GM19240 (cell line): ENCODE measurements at regions not wholly inside any gene's neighbourhood (a gene's known extent, or its start where the extent isn't known, plus 50 kb on each side); places are given as distances from the start of the nearest gene placed in this dataset.
"Not testable (repeated sequence)": the region's sequence is repeated elsewhere in the genome, so short reads cannot be mapped to it uniquely, and the experiment has no call there.

Experiments
- DNase-seq: peaks from one replicate; pipeline ENCODE4 v3.0.0; 2011; ENCODE audit warnings: low spot score; ENCODE audit not compliant: insufficient read length

- no peak for DNase-seq
Observed at GRCh38 chr6:8939615-8940014, 504.3 kb upstream of the SLC35B3 start.

- no peak for DNase-seq
Observed at GRCh38 chr6:8934318-8934717, 499.0 kb upstream of the SLC35B3 start.

GRCh38 chr6:8930009-8930408 is 494.7 kb upstream of the SLC35B3 start:
- no peak for DNase-seq

- not testable (repeated sequence) for DNase-seq
Observed at GRCh38 chr6:8920244-8920643, 484.9 kb upstream of the SLC35B3 start.

GRCh38 chr6:8918196-8918595 is 482.9 kb upstream of the SLC35B3 start:
- DNase-seq = no peak

GRCh38 chr6:8914700-8915099 is 479.4 kb upstream of the SLC35B3 start:
- no peak for DNase-seq

GRCh38 chr6:8908638-8909037 is 473.3 kb upstream of the SLC35B3 start:
- no peak for DNase-seq

- DNase-seq = no peak
Observed at GRCh38 chr6:8906699-8907098, 471.4 kb upstream of the SLC35B3 start.

- no peak for DNase-seq
Observed at GRCh38 chr6:8905757-8906156, 470.4 kb upstream of the SLC35B3 start.

- no peak for DNase-seq
Observed at GRCh38 chr6:8904754-8905153, 469.4 kb upstream of the SLC35B3 start.

- no peak for DNase-seq
Observed at GRCh38 chr6:8900056-8900455, 464.7 kb upstream of the SLC35B3 start.

- DNase-seq = no peak
Observed at GRCh38 chr6:8889514-8889913, 454.2 kb upstream of the SLC35B3 start.

- DNase-seq = no peak
Observed at GRCh38 chr6:8888468-8888867, 453.1 kb upstream of the SLC35B3 start.

- no peak for DNase-seq
Observed at GRCh38 chr6:8881663-8882062, 446.3 kb upstream of the SLC35B3 start.

- no peak for DNase-seq
Observed at GRCh38 chr6:8879334-8879733, 444.0 kb upstream of the SLC35B3 start.

- no peak for DNase-seq
Observed at GRCh38 chr6:8875986-8876385, 440.6 kb upstream of the SLC35B3 start.

- DNase-seq = no peak
Observed at GRCh38 chr6:8872589-8872988, 437.2 kb upstream of the SLC35B3 start.

- DNase-seq = no peak
Observed at GRCh38 chr6:8865451-8865850, 430.1 kb upstream of the SLC35B3 start.

- DNase-seq = no peak
Observed at GRCh38 chr6:8860671-8861070, 425.3 kb upstream of the SLC35B3 start.

- DNase-seq = no peak
Observed at GRCh38 chr6:8859501-8859900, 424.2 kb upstream of the SLC35B3 start.

GRCh38 chr6:8858854-8859331 is 423.5 kb upstream of the SLC35B3 start:
- DNase-seq = no peak

- no peak for DNase-seq
Observed at GRCh38 chr6:8857160-8857559, 421.8 kb upstream of the SLC35B3 start.

- no peak for DNase-seq
Observed at GRCh38 chr6:8855411-8855810, 420.1 kb upstream of the SLC35B3 start.

- no peak for DNase-seq
Observed at GRCh38 chr6:8852332-8852731, 417.0 kb upstream of the SLC35B3 start.
